Esophagus (tissue), 2 donors: ENCODE measurements at regions not wholly inside any gene's neighbourhood (a gene's known extent, or its start where the extent isn't known, plus 50 kb on each side); places are given as distances from the start of the nearest gene placed in this dataset.

Experiments
- H3K27ac ChIP-seq, 2 donors: one replicate each; pipeline ENCODE4 v1.5.1; 2013; ENCODE audit warnings: low read depth in 2 of 2, mild to moderate bottlenecking in 2 of 2, inconsistent platforms in 1 of 2, low read length in 1 of 2, moderate library complexity in 1 of 2
- H3K27me3 ChIP-seq, 2 donors: one replicate each; pipeline ENCODE4 v1.6.1; 2013; ENCODE audit warnings: low read length in 2 of 2, control low read depth in 1 of 2, mild to moderate bottlenecking in 1 of 2; ENCODE audit not compliant: insufficient read depth in 2 of 2, control insufficient read depth in 1 of 2
- H3K36me3 ChIP-seq, 2 donors: one replicate each; pipeline ENCODE4 v1.6.1; 2013; ENCODE audit warnings: low read length in 1 of 2; ENCODE audit not compliant: control insufficient read depth in 2 of 2, insufficient read depth in 2 of 2
- H3K4me1 ChIP-seq, 2 donors: one replicate each; pipeline ENCODE4 v1.6.1; 2013; ENCODE audit warnings: low read length in 1 of 2; ENCODE audit not compliant: control insufficient read depth in 2 of 2, insufficient read depth in 2 of 2
- H3K4me3 ChIP-seq, 2 donors: one replicate each; pipeline ENCODE4 v1.5.1; 2013; ENCODE audit warnings: low read length in 2 of 2, mild to moderate bottlenecking in 2 of 2, low read depth in 1 of 2, moderate library complexity in 1 of 2
- H3K9me3 ChIP-seq, 2 donors: one replicate each; pipeline ENCODE4 v1.6.1; 2013; ENCODE audit warnings: mild to moderate bottlenecking in 2 of 2, low read depth in 1 of 2, low read length in 1 of 2, moderate library complexity in 1 of 2; ENCODE audit not compliant: control insufficient read depth in 2 of 2, insufficient read depth in 1 of 2
- WGBS, 2 donors: extraction: QIAGEN DNeasy Blood & Tissue Kit; methylation state at CpG; one replicate each; pipeline ENCODE4 v1.1.7; 2013; 5-methylcytosine and 5-hydroxymethylcytosine counted together
- donor health status: healthy with polysubstance abuse.
- donor health status: Bipolar disorder and iron deficiency.

GRCh38 chr15:94535298-94536048 lies 304.1 kb downstream of the MCTP2 start:
- 70 to 90% methylated on average over 2 of the region's 2 CpGs for WGBS, 2 donors
- Histone ChIP-seq H3K27ac (no peak overlapping the region), H3K27me3 (no peaks in the 10 kb centered on the region), H3K9me3 (no peaks in the 10 kb centered on the region), H3K4me1 (no peaks in the 10 kb centered on the region), H3K36me3 (no peaks in the 10 kb centered on the region), H3K4me3 (no peak overlapping the region)

GRCh38 chr15:94536549-94536948 lies 305.2 kb downstream of the MCTP2 start:
- Histone ChIP-seq H3K27ac (no peak overlapping the region), H3K36me3 (no peaks in the 10 kb centered on the region), H3K9me3 (no peaks in the 10 kb centered on the region), H3K27me3 (no peaks in the 10 kb centered on the region), H3K4me3 (no peak overlapping the region), H3K4me1 (no peaks in the 10 kb centered on the region)
- WGBS, 2 donors: 48 to 54% methylated on average over 3 of the region's 3 CpGs

GRCh38 chr15:94538280-94538679 lies 306.9 kb downstream of the MCTP2 start:
- no peak overlapping the region for H3K4me3 ChIP-seq
- 3 to 43% methylated on average over 1 of the region's 1 CpG for WGBS, 2 donors
- no peaks in the 10 kb centered on the region for H3K9me3 ChIP-seq
- H3K27me3 ChIP-seq: no peaks in the 10 kb centered on the region
- no peaks in the 10 kb centered on the region for H3K36me3 ChIP-seq
- no peak overlapping the region for H3K27ac ChIP-seq
- H3K4me1 ChIP-seq: no peaks in the 10 kb centered on the region

GRCh38 chr15:94542391-94542790 lies 311.0 kb downstream of the MCTP2 start:
- WGBS, 2 donors: 52 to 55% methylated on average over 1 of the region's 1 CpG
- Histone ChIP-seq H3K9me3 (no peaks in the 10 kb centered on the region), H3K4me3 (no peak overlapping the region), H3K4me1 (no peaks in the 10 kb centered on the region), H3K36me3 (no peaks in the 10 kb centered on the region), H3K27ac (no peak overlapping the region), H3K27me3 (no peaks in the 10 kb centered on the region)

- no peak overlapping the region for H3K4me3 ChIP-seq
- no peaks in the 10 kb centered on the region for H3K4me1 ChIP-seq
- H3K27ac ChIP-seq: no peak overlapping the region
- H3K36me3 ChIP-seq: no peaks in the 10 kb centered on the region
- WGBS, 2 donors: 48 to 67% methylated on average over 2 of the region's 2 CpGs
- no peaks in the 10 kb centered on the region for H3K9me3 ChIP-seq
- H3K27me3 ChIP-seq: no peaks in the 10 kb centered on the region
These were observed 315.4 kb downstream of the MCTP2 start for GRCh38 chr15:94546808-94547207.

GRCh38 chr15:94547711-94548110 lies 316.4 kb downstream of the MCTP2 start:
- H3K9me3 ChIP-seq: no peaks in the 10 kb centered on the region
- H3K27ac ChIP-seq: no peak overlapping the region
- H3K27me3 ChIP-seq: no peaks in the 10 kb centered on the region
- H3K36me3 ChIP-seq: no peaks in the 10 kb centered on the region
- H3K4me3 ChIP-seq: no peak overlapping the region
- 69% methylated on average over 6 of the region's 6 CpGs for WGBS, 2 donors
- H3K4me1 ChIP-seq: no peaks in the 10 kb centered on the region

GRCh38 chr15:94555841-94556519 lies 324.6 kb downstream of the MCTP2 start:
- H3K27ac ChIP-seq: no peak overlapping the region
- no peaks in the 10 kb centered on the region for H3K4me1 ChIP-seq
- H3K27me3 ChIP-seq: no peaks in the 10 kb centered on the region
- H3K36me3 ChIP-seq: no peaks in the 10 kb centered on the region
- H3K9me3 ChIP-seq: no peaks in the 10 kb centered on the region
- WGBS, 2 donors: 83 to 92% methylated on average over 2 of the region's 2 CpGs
- H3K4me3 ChIP-seq: no peak overlapping the region

GRCh38 chr15:94561036-94561689 lies 329.8 kb downstream of the MCTP2 start:
- Histone ChIP-seq H3K4me3 (no peak overlapping the region), H3K9me3 (no peaks in the 10 kb centered on the region), H3K36me3 (no peaks in the 10 kb centered on the region), H3K27ac (no peak overlapping the region), H3K4me1 (no peaks in the 10 kb centered on the region), H3K27me3 (no peaks in the 10 kb centered on the region)
- 88 to 90% methylated on average over 4 of the region's 4 CpGs for WGBS, 2 donors

GRCh38 chr15:94563456-94563855 lies 332.1 kb downstream of the MCTP2 start:
- Histone ChIP-seq H3K4me3 (no peak overlapping the region), H3K36me3 (no peaks in the 10 kb centered on the region), H3K27me3 (no peaks in the 10 kb centered on the region), H3K27ac (no peak overlapping the region), H3K9me3 (no peaks in the 10 kb centered on the region), H3K4me1 (no peaks in the 10 kb centered on the region)
- WGBS, 2 donors: 86 to 87% methylated on average over 2 of the region's 2 CpGs
